ENCODE measurements at regions not wholly inside any gene's neighbourhood (a gene's known extent, or its start where the extent isn't known, plus 50 kb on each side); places are given as distances from the start of the nearest gene placed in this dataset.

DNA sequence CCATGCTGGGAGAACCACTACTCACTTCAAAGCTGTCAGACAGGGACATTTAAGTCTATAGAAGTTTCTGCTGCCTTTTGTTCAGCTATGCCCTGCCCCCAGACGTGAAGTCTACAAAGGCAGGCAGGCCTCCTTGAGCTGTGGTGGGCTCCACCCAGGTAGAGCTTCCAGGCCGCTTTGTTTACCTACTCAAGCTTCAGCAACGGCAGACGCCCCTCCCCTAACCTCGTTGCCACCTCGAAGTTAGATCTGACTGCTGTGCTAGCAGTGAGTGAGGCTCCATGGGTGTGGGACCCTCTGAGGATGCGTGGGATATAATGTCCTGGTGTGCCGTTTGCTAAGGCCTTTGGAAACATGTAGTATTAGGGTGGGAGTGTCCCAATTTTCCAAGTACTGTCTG, 276.7 kb downstream of the ZIC4 start:
- H3K4me3 ChIP-seq, result no peak overlapping the region
- TF ChIP-seq POLR2AphosphoS5 (IDR thresholded peaks at IDR 0.05), result no peak
- no peak for TF ChIP-seq POLR2A (IDR thresholded peaks at IDR 0.05)
- no peak for TF ChIP-seq EP300 (IDR thresholded peaks at IDR 0.05)
- TF ChIP-seq, protein P1, sequence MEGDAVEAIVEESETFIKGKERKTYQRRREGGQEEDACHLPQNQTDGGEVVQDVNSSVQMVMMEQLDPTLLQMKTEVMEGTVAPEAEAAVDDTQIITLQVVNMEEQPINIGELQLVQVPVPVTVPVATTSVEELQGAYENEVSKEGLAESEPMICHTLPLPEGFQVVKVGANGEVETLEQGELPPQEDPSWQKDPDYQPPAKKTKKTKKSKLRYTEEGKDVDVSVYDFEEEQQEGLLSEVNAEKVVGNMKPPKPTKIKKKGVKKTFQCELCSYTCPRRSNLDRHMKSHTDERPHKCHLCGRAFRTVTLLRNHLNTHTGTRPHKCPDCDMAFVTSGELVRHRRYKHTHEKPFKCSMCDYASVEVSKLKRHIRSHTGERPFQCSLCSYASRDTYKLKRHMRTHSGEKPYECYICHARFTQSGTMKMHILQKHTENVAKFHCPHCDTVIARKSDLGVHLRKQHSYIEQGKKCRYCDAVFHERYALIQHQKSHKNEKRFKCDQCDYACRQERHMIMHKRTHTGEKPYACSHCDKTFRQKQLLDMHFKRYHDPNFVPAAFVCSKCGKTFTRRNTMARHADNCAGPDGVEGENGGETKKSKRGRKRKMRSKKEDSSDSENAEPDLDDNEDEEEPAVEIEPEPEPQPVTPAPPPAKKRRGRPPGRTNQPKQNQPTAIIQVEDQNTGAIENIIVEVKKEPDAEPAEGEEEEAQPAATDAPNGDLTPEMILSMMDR (IDR thresholded peaks at IDR 0.05), result no peak
- no peaks in the 10 kb centered on the region for H3K27me3 ChIP-seq
- no peaks in the 10 kb centered on the region for H3K9me3 ChIP-seq
- H3K27ac ChIP-seq, result no peak overlapping the region
- H3K36me3 ChIP-seq, result no peaks in the 10 kb centered on the region
- WGBS, result 90% methylated on average over 8 of the region's 8 CpGs
- H3K4me1 ChIP-seq, result no peaks in the 10 kb centered on the region
- no peak for DNase-seq (ENCODE audit: low spot score in 2 of 2)

DNA sequence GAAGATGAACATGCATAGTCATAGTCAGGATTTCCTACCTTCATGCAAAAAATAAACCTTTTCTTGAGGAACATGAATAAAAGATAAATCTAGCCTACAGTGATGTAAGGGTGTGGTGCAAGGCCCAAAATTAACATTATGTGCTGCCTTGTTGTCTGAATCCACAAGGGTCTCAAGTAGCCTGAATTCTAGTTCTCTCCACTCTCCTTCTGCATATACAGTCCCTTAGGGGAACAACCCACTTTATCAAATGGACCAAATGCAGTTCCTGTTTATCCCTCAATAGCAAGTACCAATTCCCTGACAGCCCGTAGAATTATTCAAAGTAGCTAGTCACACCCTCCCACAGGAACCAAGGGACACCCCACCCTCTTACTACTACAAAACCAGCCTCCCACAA, 284.0 kb downstream of the ZIC4 start:
- Histone ChIP-seq H3K36me3 (no peaks in the 10 kb centered on the region), H3K4me3 (no peak overlapping the region), H3K4me1 (no peaks in the 10 kb centered on the region), H3K9me3 (peaks cover 4% of the 10 kb centered on the region), H3K27ac (no peak overlapping the region), H3K27me3 (no peaks in the 10 kb centered on the region)
- TF ChIP-seq, protein P1 (IDR thresholded peaks at IDR 0.05), result no peak
- TF ChIP-seq POLR2AphosphoS5 (IDR thresholded peaks at IDR 0.05) (no peak), POLR2A (IDR thresholded peaks at IDR 0.05) (no peak), EP300 (IDR thresholded peaks at IDR 0.05) (no peak)
- DNase-seq (ENCODE audit: low spot score in 2 of 2), result no peak
- WGBS, result 64% methylated on average over 1 of the region's 1 CpG

DNA sequence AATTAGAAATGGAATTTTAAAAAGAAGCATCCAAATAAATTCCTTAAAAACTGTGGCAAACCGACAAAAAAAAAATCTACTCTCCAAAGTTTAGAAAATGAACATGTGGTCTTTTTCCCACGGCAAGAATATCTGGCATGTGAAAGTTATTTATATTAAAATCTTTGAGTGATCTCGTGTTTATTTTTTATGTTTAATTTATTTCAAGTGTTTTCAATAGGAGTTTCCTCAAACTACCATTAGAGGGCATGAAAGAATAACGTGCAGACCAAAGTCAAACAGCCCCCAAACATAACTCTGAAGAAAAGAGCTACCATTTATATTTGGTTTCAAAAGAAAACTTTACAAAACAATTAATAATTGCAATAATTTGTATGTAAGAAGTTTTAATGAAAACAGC, 286.4 kb downstream of the ZIC4 start:
- H3K27ac ChIP-seq, result no peak overlapping the region
- no peak overlapping the region for H3K4me3 ChIP-seq
- no peaks in the 10 kb centered on the region for H3K4me1 ChIP-seq
- no peaks in the 10 kb centered on the region for H3K36me3 ChIP-seq
- TF ChIP-seq POLR2A (IDR thresholded peaks at IDR 0.05) (no peak), POLR2AphosphoS5 (IDR thresholded peaks at IDR 0.05) (no peak), EP300 (IDR thresholded peaks at IDR 0.05) (no peak)
- TF ChIP-seq, protein P1 (IDR thresholded peaks at IDR 0.05), result no peak
- no peak for DNase-seq (ENCODE audit: low spot score in 2 of 2)
- no peaks in the 10 kb centered on the region for H3K27me3 ChIP-seq
- 25% methylated on average over 4 of the region's 4 CpGs for WGBS
- peaks cover 4% of the 10 kb centered on the region for H3K9me3 ChIP-seq

DNA sequence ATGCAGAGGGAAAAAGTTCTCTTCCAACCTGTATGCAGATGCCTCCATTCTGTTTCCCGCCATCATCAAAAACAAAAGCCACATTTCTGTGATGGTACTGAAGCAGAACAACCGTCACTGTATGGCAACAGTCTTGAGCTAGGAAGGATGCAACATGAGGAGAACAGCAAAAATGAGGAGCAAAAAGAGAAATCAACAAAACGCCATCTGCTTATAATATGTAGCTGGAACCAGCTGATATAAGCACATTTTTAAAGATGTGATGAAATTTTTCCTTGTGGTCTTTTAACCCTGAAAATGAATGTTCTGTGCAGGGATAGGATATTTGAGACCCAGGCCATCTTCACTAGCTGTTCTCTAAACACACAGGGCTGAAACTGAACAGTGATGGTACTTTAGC, 287.0 kb downstream of the ZIC4 start:
- Histone ChIP-seq H3K27me3 (no peaks in the 10 kb centered on the region), H3K4me1 (no peaks in the 10 kb centered on the region), H3K9me3 (peaks cover 3% of the 10 kb centered on the region), H3K36me3 (no peaks in the 10 kb centered on the region), H3K4me3 (no peak overlapping the region), H3K27ac (no peak overlapping the region)
- TF ChIP-seq POLR2A (IDR thresholded peaks at IDR 0.05) (no peak), POLR2AphosphoS5 (IDR thresholded peaks at IDR 0.05) (no peak), EP300 (IDR thresholded peaks at IDR 0.05) (no peak)
- TF ChIP-seq, protein P1 (IDR thresholded peaks at IDR 0.05), result no peak
- 68% methylated on average over 3 of the region's 3 CpGs for WGBS
- no peak for DNase-seq (ENCODE audit: low spot score in 2 of 2)

DNA sequence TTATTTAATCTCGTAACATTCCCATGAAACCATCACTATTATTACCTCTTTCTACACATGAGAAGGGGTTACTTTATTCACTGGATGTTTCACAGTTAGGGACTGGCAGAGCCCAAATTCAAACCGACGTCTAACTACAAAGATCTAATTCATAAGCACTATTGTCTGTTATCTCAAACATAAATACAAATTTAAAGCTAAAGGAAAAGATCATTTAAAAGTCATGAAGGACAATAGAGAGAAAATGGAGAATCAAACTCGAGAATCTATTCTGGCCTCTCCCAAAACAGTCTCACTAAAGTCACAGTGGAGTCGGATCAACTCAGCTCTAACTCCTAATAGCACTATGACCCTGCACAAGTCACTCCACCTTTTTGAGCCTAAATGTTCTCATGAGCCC, 287.7 kb downstream of the ZIC4 start:
- H3K36me3 ChIP-seq, result no peaks in the 10 kb centered on the region
- no peak overlapping the region for H3K4me3 ChIP-seq
- H3K9me3 ChIP-seq, result no peaks in the 10 kb centered on the region
- H3K4me1 ChIP-seq, result no peaks in the 10 kb centered on the region
- DNase-seq (ENCODE audit: low spot score in 2 of 2), result no peak
- H3K27ac ChIP-seq, result no peak overlapping the region
- no peaks in the 10 kb centered on the region for H3K27me3 ChIP-seq
- 76% methylated on average over 5 of the region's 5 CpGs for WGBS
- TF ChIP-seq EP300 (IDR thresholded peaks at IDR 0.05), result no peak
- no peak for TF ChIP-seq POLR2AphosphoS5 (IDR thresholded peaks at IDR 0.05)
- TF ChIP-seq POLR2A (IDR thresholded peaks at IDR 0.05), result no peak
- TF ChIP-seq, protein P1 (IDR thresholded peaks at IDR 0.05), result no peak

All from suprapubic skin (tissue), 4 donors.